Esophagus squamous epithelium (tissue), 5 donors: ENCODE measurements at regions not wholly inside any gene's neighbourhood (a gene's known extent, or its start where the extent isn't known, plus 50 kb on each side); places are given as distances from the start of the nearest gene placed in this dataset.

ENCODE experiments used
- DNase-seq: peaks from one replicate; lab custom pipeline; 2025; lab: John Stamatoyannopoulos, UW
- H3K27ac ChIP-seq, 4 donors: fragments of 200-600 bp; sonication (generic); one replicate each; pipeline ENCODE4 v1.5.1; 2016 to 2019; ENCODE audit warnings: mild to moderate bottlenecking in 1 of 4
- H3K27me3 ChIP-seq, 4 donors: fragments of 200-600 bp; sonication (generic); 1 replicate in 3 of 4; 2 replicates in 1 of 4; pipeline versions ENCODE4 v1.5.1 to v1.6.0; 2017 to 2021; ENCODE audit warnings: antibody characterized with exemption in 1 of 4
- H3K36me3 ChIP-seq, 3 donors: fragments of 200-600 bp; sonication (generic); one replicate each; pipeline ENCODE4 v1.5.1; 2016 to 2019
- H3K4me1 ChIP-seq, 3 donors: fragments of 200-600 bp; sonication (generic); one replicate each; pipeline ENCODE4 v1.5.1; 2017 to 2019
- H3K4me3 ChIP-seq, 4 donors: fragments of 200-600 bp; sonication (generic); 1 replicate in 3 of 4; 2 replicates in 1 of 4; pipeline ENCODE4 v1.5.1; 2016 to 2019; ENCODE audit warnings: mild to moderate bottlenecking in 2 of 4, moderate library complexity in 1 of 4
- H3K9me3 ChIP-seq, 3 donors: fragments of 200-600 bp; sonication (generic); one replicate each; pipeline ENCODE4 v1.5.1; 2016 to 2019
- POLR2A ChIP-seq, 4 donors: fragments of 450-650 bp; IDR thresholded peaks; one replicate each; pipeline ENCODE4 v1.6.1; 2017; ENCODE audit warnings: antibody characterized with exemption in 4 of 4, mild to moderate bottlenecking in 4 of 4, moderate library complexity in 3 of 4
- WGBS, 2 donors: methylation state at CpG; one replicate each; pipeline ENCODE4 v1.1.5; 2018; 5-methylcytosine and 5-hydroxymethylcytosine counted together
- intact Hi-C: fragments of 100-400 bp; cut with DNase I; formaldehyde crosslinking; loops from one replicate; pipeline ENCODE4 v1.15.0; 2022
- TF ChIP-seq, protein P1 (sequence below), 6 experiments: fragments of 450-650 bp in 4 of 6; fragments of 200-600 bp in 2 of 6; sonication (generic) in 2 of 6; IDR thresholded peaks; one replicate each; pipeline ENCODE4 v1.5.1; 2016 to 2019; ENCODE audit warnings: antibody characterized with exemption in 6 of 6, mild to moderate bottlenecking in 4 of 6, moderate library complexity in 4 of 6
- donor health status: DM: yes; HTN: yes; CAD: no.

DNA sequence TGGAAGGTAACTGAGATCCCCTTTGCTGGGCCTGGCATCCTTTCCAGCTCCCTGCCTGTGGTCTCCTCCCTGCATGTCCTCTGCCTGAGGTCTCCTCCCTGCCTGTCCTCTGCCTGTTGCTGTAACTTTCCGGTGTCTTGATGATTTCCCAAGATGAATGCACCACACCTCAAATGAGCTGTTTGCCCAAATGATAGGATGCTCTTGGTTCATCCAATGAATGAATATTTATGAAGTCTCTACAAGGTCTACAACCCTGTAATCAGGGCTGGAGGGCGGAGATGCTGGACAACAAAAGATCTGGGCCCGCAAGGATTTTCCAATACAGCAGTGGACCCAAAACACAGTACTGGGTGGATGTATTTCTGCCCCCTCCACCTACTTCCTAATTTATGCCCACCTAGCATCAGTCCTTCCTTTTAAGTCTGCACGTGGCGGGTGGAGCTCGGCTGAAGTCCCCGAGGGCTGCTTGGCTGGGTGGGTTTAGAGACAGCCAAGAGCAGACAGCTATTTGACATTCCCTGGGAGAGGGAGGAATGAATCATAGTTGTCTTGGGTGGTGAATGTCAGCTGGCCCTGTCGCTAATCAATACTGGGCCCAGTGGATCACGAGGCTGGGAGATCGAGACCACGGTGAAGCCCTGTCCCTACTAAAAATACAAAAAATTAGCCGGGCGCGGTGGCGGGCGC is 60.3 kb upstream of the GRHL3 start:
- no peak overlapping the region for H3K27ac ChIP-seq
- H3K9me3 ChIP-seq: no peaks in the 10 kb centered on the region
- 93 to 98% methylated on average over 8 to 16 of the region's 16 CpGs for WGBS, 2 donors
- no peaks in the 10 kb centered on the region for H3K36me3 ChIP-seq
- no peak for TF ChIP-seq POLR2A (IDR thresholded peaks at IDR 0.05)
- TF ChIP-seq, protein P1, sequence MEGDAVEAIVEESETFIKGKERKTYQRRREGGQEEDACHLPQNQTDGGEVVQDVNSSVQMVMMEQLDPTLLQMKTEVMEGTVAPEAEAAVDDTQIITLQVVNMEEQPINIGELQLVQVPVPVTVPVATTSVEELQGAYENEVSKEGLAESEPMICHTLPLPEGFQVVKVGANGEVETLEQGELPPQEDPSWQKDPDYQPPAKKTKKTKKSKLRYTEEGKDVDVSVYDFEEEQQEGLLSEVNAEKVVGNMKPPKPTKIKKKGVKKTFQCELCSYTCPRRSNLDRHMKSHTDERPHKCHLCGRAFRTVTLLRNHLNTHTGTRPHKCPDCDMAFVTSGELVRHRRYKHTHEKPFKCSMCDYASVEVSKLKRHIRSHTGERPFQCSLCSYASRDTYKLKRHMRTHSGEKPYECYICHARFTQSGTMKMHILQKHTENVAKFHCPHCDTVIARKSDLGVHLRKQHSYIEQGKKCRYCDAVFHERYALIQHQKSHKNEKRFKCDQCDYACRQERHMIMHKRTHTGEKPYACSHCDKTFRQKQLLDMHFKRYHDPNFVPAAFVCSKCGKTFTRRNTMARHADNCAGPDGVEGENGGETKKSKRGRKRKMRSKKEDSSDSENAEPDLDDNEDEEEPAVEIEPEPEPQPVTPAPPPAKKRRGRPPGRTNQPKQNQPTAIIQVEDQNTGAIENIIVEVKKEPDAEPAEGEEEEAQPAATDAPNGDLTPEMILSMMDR (IDR thresholded peaks at IDR 0.05): no peak
- H3K4me3 ChIP-seq: no peak overlapping the region
- intact Hi-C loops: no loop called here
- H3K4me1 ChIP-seq: no peaks in the 10 kb centered on the region
- no peak for DNase-seq
- H3K27me3 ChIP-seq: no peaks in the 10 kb centered on the region

DNA sequence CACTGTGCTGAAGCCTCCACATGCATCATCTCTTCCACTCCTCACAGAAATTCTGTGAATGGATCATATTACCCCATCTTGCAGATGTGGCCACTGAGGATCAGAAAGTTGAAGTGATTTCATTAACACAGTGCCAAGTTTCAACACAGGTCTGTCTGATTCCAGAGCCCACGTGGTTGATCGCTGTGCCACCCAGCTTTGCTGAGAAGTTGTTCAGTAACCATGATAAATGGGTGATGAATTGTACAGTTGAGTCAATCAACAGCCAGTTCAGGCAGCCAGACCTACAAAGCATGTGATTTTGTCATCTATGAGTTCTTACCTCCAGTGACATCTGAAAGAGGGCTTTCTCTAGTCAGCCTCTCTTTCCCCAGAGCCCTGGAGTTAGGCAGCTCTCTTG is 61.8 kb upstream of the GRHL3 start:
- Histone ChIP-seq H3K4me3 (no peak overlapping the region), H3K27me3 (no peaks in the 10 kb centered on the region), H3K9me3 (no peaks in the 10 kb centered on the region), H3K27ac (no peak overlapping the region), H3K4me1 (no peaks in the 10 kb centered on the region), H3K36me3 (no peaks in the 10 kb centered on the region)
- intact Hi-C loops: no loop called here
- 44 to 69% methylated on average over 2 of the region's 2 CpGs for WGBS, 2 donors
- DNase-seq: no peak
- TF ChIP-seq, protein P1 (IDR thresholded peaks at IDR 0.05): no peak
- no peak for TF ChIP-seq POLR2A (IDR thresholded peaks at IDR 0.05)

GRCh38 chr1:24256687-24257086 is 62.5 kb upstream of the GRHL3 start:
- Histone ChIP-seq H3K27ac (no peak overlapping the region), H3K27me3 (no peaks in the 10 kb centered on the region), H3K9me3 (no peaks in the 10 kb centered on the region), H3K4me3 (no peak overlapping the region), H3K36me3 (no peaks in the 10 kb centered on the region), H3K4me1 (no peaks in the 10 kb centered on the region)
- WGBS, 2 donors: 54 to 59% methylated on average over 2 of the region's 2 CpGs
- TF ChIP-seq, protein P1 (IDR thresholded peaks at IDR 0.05): no peak
- TF ChIP-seq POLR2A (IDR thresholded peaks at IDR 0.05): no peak
- no peak for DNase-seq
- intact Hi-C loops: no loop called here

GRCh38 chr1:24255226-24255625 is 63.9 kb upstream of the GRHL3 start:
- H3K4me1 ChIP-seq: no peaks in the 10 kb centered on the region
- no peak overlapping the region for H3K27ac ChIP-seq
- H3K27me3 ChIP-seq: no peaks in the 10 kb centered on the region
- WGBS, 2 donors: 89 to 96% methylated on average over 4 to 7 of the region's 7 CpGs
- no peak for DNase-seq
- no peak overlapping the region for H3K4me3 ChIP-seq
- H3K9me3 ChIP-seq: no peaks in the 10 kb centered on the region
- intact Hi-C loops: no loop called here
- no peaks in the 10 kb centered on the region for H3K36me3 ChIP-seq
- TF ChIP-seq, protein P1 (IDR thresholded peaks at IDR 0.05): no peak
- no peak for TF ChIP-seq POLR2A (IDR thresholded peaks at IDR 0.05)

DNA sequence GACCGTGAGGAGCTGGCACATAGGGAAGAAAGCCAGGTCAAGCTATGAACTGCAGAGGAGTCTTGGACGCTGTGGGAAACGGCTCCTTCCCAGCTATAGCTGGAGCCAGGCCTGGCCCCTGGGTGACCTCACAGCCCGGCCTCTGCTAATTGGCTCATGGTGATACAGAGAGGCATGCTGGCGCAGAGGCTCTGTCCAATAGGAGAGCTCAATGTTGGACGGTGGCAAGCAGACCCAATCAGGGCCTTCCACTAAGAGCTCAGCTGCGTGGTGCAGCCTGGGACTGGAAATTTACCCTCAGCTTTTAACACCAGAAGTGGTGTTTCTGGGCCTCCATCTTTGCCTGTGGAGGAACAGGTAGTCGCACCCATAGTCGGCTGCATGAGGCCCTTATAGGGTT is 64.4 kb upstream of the GRHL3 start:
- Histone ChIP-seq H3K27ac (no peak overlapping the region), H3K27me3 (no peaks in the 10 kb centered on the region), H3K4me1 (no peaks in the 10 kb centered on the region), H3K36me3 (no peaks in the 10 kb centered on the region), H3K4me3 (no peak overlapping the region), H3K9me3 (no peaks in the 10 kb centered on the region)
- intact Hi-C loops: no loop called here
- WGBS, 2 donors: 89 to 98% methylated on average over 8 to 9 of the region's 9 CpGs
- DNase-seq: no peak
- TF ChIP-seq, protein P1 (IDR thresholded peaks at IDR 0.05): no peak
- TF ChIP-seq POLR2A (IDR thresholded peaks at IDR 0.05): no peak
